HG03060 (cell line): ENCODE measurements at regions not wholly inside any gene's neighbourhood (a gene's known extent, or its start where the extent isn't known, plus 50 kb on each side); places are given as distances from the start of the nearest gene placed in this dataset.

Experiments
- ATAC-seq: cut with Tn5 transposase; IDR thresholded peaks from one replicate; pipeline ENCODE4 v1.9.1; 2021; ENCODE audit warnings: low read depth, moderate number of reproducible peaks; ENCODE audit not compliant: unreplicated experiment

DNA sequence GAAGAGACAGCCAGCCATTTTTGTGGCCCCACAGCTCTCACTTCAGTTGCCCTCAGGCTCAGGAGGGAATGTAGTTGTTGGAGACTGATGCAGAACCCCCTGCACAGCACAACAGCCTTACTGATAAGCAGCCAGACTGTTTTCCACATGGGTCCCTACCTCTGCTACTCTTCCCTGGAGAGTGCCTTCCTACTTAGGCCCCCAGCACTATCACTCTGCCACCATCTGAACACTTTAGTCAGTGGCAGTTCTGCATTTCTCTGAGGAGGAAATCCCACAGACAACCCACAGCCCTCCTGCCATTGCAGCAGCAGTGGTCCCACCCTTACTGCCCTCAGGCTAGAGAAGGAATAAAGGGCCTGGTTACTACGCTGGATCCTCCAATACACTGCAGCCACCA, 61.8 kb upstream of the PTPRD start:
- ATAC-seq, result no peak

DNA sequence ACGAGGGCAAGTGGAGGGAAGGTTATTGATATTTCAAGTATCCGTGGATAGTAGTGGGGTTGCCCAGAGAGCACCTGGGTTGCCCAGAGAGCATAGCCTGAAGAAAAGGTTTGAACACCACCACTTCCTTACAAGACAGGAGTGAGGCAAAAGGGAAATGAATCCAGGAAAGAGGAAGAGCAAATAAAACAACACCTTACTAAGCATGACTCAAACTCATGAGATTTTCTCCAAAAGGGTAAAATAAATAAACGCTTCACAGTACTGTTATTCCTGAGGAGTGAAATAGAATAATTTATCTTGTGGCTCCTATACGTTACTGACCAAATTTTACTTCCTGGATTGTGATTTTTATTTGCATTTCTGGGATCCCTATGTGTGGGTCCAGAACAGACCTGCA, 65.2 kb upstream of the PTPRD start:
- no peak for ATAC-seq

DNA sequence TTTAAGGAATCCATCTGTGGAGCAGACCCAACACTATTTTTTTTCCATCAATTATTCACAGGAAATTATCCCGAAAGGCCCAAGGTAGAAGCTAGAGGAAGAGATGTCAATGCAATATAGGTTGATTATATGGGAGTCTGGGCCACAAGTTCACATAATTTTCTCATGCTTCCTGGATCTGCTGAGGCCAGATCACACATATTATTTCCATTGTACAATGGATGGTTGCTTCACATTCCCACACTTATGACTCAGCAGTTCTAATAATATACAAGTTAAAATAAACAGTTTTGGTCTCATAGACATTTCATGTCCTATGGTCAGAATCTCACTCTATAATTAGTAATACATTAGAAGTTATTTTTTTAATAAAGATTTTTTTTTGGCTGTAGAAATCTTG, 66.0 kb upstream of the PTPRD start:
- ATAC-seq, result no peak

DNA sequence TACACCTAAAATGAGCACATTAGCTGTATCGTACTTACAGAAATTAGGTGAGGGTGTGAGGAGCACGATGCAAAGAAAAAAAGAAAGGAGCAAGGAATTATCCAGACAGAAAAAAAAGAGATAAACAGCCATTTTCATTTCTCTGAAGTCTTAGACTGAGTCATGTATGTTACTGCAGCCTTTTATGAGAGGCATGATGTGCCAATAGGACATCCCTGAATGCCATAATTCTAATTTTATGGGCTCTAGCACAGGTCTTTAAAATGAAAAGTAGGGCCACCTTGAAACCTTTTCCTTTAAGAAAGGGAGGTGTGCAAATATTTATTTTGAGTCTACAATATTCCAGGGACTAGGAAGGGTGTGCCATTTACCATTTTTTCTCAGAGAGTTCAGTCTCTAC, 74.1 kb upstream of the PTPRD start:
- no peak for ATAC-seq

DNA sequence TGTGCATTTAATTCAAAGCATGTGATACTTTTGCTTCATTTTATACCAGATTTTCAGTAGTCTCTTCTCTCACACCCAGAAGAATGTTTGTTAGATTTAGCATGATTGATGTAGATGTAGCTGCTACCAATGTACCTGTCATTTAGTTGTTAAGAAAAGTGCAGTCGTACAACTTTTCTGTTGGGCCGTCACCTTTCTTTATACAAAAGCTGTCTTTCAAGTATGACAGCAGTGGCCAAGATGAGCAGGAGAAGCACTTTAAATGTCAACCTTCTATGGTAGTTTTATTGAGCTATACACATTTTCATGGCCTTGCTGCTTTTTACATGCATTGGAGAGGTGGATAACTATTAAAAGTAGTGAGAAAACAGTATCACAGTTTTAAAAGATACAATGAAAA, 77.7 kb upstream of the PTPRD start:
- no peak for ATAC-seq

DNA sequence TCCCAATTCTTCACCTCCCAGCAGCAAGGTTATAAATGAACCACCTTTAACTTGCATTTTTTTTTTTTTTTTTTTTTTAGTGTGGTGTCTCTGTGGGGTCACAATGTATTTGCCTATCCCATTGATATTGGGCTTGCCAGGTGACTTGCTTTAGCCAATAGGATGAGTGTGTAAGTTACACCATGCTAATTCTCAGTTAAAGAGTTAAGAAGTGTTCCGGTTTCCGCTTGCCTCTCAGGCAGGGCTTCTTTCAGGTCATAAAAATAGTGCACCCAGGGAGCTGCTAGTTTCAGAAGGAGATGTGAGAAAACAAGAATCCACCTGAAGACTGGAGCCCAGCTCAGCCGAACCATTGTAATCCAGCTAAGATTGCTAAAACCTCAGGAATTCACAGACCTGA, 84.2 kb upstream of the PTPRD start:
- ATAC-seq, result no peak

DNA sequence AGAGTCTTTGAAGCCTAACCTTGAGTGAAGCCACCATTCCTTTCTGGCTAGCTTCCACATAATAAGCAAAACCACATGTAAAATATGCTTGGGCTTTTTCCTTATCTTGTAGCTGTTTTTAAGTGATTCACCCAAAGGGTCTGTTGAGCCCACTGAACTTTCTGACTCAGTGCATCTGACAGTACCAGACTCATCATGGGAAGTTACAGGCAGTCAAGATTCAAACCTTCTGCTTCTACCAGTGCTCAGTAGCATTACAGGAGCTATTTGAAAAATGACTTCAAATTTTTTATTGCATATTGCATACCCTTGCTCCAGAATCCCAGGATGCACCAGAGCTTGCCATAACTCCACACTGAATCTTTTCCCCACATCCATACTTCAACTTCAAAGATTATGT, 87.5 kb upstream of the PTPRD start:
- no peak for ATAC-seq

DNA sequence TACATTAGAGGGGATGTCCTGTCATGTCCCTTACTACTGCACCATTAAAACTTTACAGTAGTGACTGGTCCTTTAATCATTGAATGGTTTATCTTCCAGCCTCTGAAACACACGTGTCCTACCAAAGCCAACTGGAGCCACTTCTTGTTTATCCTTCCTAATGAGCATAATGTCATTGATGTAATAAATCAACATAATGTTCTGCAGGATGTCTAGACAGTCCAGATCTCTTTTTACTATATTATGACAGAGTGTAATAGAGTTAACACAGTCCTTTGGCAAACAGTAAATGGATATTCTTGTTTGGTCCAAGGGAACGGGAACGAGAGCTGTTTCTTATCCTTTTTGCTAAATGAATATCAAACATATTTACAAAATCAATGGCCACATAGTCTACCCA, 88.1 kb upstream of the PTPRD start:
- ATAC-seq, result no peak

DNA sequence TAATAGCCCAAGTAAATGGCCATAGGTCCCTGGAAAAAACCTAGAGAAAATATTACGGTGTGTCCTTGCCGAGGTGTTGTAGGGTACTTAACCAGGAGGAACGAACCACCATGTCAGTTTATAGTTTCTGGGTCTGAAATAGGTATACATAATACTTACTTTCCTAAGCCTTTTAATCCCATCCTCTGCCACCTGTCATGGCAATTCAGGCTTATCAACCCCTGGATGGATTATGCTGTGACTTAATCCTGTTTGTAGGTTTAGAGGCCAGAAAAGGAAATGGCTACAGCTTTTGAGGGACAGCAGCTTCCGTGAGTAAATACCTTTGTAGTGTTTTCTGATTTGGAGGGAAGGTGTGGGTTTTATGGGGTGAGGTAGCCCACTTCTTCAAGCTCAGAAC, 89.1 kb upstream of the PTPRD start:
- ATAC-seq, result no peak

DNA sequence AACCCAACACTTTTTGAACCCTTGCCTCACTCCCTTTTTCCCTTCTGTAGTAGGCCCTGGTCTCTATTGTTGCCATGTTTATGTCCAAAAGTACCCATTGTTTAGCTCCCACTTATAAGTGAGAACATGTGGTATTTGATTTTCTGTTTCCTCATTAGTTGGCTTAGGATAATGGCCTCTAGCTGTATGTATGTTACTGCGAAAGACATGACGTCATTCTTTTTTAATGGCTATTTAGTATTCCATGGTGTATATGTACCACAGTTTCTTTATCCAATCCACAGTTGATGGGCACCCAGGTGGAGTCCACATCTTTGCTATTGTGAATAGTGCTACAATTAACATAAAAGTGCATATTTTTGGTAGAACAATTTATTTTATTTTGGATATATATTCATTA, 90.3 kb upstream of the PTPRD start:
- ATAC-seq, result no peak

DNA sequence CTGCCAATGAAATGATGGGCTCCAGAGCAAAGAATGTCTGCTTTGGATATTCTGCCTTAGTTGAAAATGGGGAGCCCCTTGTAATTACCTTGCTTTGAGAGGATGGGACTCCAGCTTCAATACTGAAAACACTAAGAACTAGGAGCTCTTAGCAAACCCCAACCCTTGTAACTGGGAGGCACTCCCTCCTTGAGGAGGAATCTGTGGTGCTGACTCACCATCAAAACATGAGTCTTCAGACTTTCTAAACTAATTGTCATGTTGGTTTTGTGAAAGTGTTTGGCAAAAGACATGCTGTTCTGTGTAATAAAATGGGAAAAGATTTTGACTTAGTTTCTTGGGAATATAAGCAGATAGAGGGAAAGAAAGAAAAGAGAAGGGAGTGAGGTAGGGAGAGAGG, 91.9 kb upstream of the PTPRD start:
- no peak for ATAC-seq

DNA sequence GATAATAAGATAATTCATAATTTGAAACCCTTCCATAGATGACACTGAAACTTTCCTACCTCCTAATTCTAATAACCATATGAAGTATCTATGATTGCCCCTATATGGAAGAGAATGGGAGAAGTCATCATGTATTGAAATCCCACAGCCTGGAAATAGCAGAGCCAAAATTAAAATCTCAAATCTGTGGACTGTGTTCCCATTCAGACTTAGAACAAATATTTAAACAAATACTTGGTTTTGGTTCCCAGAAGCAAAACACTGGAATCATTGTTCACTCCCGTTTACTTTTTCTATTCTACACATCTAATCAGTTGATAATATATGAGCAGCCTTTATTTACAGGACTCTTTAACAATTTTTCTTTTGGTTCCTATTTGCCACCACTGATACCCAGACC, 92.6 kb upstream of the PTPRD start:
- ATAC-seq, result no peak

DNA sequence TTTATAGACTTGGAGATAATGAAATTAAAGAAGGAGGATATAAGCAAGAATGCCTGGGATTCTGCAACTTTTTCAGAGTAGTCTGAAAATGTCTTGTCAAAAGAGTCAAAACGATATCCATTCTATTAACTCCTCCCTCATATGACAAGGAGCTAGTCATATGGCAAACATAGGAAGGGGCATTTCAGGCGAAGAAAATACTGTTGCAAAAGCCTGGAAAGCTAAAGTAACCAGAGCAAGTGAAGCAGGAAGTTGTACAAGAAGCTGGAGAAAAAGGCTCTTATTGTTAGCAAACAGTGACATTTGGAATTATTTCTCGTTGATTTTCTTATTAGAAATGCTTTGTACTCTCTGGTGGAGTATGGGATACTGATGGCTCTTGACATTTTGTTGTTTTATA, 94.0 kb upstream of the PTPRD start:
- ATAC-seq, result no peak

DNA sequence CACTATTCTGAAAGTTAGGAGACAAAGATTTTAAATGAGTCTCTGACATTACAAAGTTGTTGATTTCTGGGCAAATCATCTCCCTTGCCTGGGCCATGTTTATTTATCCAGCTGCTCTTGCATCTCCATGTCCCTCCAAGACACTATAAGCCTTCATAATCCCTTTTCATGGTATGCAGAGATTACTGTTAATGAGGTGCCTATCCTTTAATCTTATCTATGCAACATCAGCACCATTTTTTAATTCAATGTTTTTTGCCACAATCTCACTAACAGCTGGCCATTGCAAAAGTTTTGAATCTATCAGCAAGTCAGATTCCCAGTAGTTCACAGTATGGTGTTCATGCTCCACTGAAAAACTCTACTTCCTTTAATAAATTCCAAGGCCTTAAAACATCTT, 108.5 kb upstream of the PTPRD start:
- no peak for ATAC-seq

DNA sequence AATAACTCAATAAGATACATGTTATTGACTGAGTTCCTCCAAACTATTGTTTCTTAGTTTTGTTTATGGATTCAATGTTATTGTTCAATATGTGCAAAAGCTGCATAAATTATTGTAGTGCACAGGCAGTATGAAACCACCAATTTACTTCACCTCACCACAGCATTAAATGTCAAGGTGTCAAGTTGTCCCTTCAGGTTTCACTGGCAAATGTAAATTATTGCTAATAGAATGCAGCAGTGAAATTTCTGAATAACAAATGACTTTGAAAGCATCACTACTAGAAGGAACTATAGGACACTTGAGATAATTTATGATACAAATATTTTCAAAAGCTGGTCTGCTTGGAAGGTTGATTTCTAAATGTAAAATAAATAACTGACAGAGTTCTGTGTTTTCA, 116.4 kb upstream of the PTPRD start:
- ATAC-seq, result no peak

DNA sequence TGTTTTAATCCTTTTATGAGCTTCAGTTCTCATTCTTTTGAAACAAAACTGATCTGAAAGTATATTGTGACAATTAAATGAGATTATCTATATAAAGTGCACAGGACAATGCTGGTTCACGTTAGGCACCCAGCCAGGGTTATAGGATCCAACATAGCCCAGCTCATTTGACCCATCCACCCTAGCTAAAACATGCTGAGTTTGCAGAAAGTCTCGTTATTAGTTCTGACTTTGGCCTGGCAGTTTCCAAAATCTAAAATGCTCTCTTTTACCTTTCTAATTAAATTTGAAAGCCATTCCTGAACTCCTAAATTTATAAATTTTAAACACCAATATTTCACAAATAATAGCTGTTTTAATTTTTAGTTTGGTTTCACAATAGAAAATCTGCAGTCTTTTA, 131.9 kb upstream of the PTPRD start:
- ATAC-seq, result no peak

DNA sequence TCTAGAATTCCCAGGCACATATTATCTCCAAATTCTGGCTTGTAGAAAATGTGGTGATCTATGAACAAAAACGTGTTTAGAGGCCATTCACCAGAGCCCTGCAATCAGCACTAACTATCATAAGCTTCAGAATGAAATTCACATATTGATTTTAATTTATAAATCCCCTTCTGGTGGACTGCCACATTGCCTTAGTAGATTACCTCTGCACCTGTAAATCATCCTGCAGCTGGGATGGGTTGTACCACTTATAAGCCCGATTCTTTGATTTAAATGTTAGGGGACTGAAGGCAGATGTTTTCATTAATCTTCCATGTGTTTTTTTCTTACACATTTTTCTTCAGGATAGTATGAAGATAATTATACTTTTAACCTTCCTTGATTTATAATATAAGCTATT, 140.7 kb upstream of the PTPRD start:
- no peak for ATAC-seq

DNA sequence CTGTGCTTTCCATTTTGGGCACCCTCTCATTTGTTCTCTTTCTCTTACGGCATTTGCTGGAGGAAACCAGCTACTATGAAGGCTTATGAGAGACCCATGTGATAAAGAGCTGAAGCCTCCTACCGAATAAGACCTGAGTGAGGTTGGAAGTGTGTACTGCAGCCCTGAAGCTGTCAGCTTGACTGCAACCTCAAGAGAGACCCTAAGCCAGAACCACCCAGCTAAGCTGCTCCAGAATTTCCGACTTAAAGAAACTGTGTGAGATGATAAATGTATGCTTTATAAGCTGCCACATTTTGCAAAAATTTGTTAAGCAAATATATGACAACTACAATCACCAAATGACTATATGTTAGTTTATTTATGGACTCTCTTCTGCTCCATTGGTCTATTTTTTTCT, 151.7 kb upstream of the PTPRD start:
- no peak for ATAC-seq

DNA sequence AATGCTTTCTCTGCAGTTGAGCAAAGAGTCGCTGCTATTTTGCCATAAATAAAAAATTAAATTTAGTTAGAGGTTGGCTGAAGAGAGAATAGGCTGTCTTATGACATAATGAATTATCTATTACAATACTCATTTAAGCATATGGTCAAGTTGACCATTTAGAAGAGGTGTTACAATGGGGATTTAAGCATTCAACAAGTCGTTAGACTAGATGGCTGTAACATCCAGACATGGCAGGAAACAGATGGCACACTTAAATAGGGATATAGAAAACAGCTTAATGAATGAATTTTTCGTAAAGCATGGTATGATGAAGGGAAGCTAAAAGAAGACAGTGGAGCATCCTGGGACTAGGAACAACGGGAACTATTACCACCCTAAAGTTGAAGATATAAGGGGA, 160.3 kb upstream of the PTPRD start:
- ATAC-seq, result no peak

DNA sequence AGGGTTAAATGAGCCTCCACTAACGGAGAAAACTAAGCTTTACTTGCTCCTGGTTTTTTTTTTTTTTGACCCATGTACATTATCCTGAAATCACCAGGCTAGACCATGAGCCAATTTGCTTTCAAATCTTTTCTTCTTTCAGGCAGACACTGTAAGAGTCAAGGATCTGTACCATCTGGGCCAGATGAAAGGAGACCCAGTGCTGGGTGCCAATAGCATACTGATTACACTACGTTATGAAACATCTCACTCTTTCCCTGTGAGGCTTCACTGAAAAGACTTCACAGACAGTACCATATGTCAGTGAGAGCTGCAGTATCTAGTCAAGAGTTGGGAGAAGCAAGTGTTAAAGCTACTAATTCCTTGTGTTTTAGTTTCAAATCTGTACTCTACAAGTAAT, 161.2 kb upstream of the PTPRD start:
- no peak for ATAC-seq

DNA sequence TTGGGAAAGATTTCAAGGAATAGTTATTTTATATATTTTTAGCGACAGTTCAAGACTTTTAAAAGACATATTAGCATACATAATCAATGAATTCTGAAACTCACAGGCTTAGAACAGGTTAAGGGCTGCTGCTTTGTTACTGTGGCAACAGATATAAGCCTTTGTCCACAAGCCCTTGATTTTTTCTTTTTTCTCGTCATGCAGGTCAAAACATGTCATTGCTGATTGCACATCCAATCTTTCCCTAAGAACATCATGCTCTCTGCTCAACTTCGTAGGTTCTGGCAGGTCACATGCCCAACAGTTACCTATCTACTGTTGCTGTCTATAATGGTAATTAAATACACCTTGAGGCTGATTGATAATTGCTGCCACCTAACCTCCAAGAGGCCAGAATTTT, 172.5 kb upstream of the PTPRD start:
- ATAC-seq, result no peak

DNA sequence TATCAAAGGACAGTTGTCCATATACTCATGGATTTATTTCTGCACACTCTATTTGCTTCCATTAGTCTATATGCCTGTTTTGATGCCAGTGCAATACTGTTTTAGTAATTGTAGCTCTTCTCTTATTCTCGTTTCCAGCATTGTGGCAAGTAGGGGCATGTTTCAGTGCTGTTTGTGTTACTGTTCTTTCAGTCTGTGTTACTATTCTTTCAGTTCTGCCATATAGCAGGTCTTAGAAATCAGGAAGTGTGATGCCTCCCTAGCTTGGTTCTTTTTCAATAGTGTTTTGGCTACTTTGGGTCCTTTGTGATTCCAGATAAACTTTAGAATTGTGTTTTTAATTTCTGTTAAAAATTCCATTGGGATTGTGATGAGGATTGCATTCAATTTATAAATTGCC, 180.5 kb upstream of the PTPRD start:
- ATAC-seq, result no peak

DNA sequence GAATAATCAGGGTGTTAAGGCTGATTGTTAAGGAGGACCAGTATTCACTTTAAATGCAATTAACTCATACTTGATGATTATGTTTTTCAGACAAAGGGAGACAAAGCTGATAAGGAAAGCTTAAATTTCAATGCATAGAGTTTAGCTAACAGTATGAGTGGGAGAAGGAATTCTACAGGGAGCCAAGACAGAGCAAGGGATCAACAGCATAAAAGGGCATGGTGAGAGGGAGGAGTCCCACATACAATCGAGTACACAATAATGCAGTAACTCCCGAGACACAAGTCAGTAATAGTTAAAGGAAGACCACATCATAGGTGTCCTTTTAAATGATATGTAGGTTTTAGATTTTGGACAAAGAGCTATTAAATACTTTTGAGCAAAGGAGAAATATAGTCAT, 191.7 kb upstream of the PTPRD start:
- no peak for ATAC-seq

DNA sequence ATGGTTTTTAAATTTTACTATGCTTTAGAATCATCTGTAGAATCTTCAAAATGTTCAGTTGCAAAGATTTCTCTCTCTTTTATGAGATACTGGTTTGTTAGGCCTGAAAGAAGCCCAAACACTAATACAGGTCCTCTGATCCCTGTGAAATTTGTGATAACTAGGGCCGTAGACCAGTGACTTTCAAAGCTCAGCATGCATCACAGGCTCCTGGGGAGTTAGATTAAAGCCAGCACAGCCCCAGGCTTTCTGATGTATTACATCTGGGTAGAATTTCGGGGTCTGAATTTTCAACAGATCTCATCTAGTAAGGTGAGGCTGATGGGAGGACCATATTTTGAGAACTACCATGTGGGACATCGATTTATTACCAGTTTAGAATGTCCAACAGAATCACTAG, 194.1 kb upstream of the PTPRD start:
- no peak for ATAC-seq
